ENCODE measurements at regions not wholly inside any gene's neighbourhood (a gene's known extent, or its start where the extent isn't known, plus 50 kb on each side); places are given as distances from the start of the nearest gene placed in this dataset.

GRCh38 chr3:187974871-187975271 lies 179.1 kb upstream of the LPP start:
- Histone ChIP-seq H3K36me3 (ENCODE audit: insufficient read depth, low read depth, low read length) (no peaks in the 10 kb centered on the region), H3K4me3 (ENCODE audit: low read length) (no peak overlapping the region), H3K4me1 (ENCODE audit: insufficient read depth, low read length) (no peaks in the 10 kb centered on the region), H3K9ac (ENCODE audit: low read depth, low read length) (no peak overlapping the region), H3K9me3 (ENCODE audit: insufficient read depth, low read depth, low read length) (no peaks in the 10 kb centered on the region), H3K27me3 (ENCODE audit: insufficient read depth, low read length) (no peaks in the 10 kb centered on the region), H3K27ac (ENCODE audit: low read length) (no peak overlapping the region)

GRCh38 chr3:187975561-187976364 lies 178.2 kb upstream of the LPP start:
- no peaks in the 10 kb centered on the region for H3K4me1 ChIP-seq (ENCODE audit: insufficient read depth, low read length)
- H3K9ac ChIP-seq (ENCODE audit: low read depth, low read length), result no peak overlapping the region
- H3K36me3 ChIP-seq (ENCODE audit: insufficient read depth, low read depth, low read length), result no peaks in the 10 kb centered on the region
- no peak overlapping the region for H3K27ac ChIP-seq (ENCODE audit: low read length)
- no peaks in the 10 kb centered on the region for H3K27me3 ChIP-seq (ENCODE audit: insufficient read depth, low read length)
- H3K4me3 ChIP-seq (ENCODE audit: low read length), result no peak overlapping the region
- no peaks in the 10 kb centered on the region for H3K9me3 ChIP-seq (ENCODE audit: insufficient read depth, low read depth, low read length)

- H3K27ac ChIP-seq (ENCODE audit: low read length), result no peak overlapping the region
- H3K9ac ChIP-seq (ENCODE audit: low read depth, low read length), result no peak overlapping the region
- H3K4me3 ChIP-seq (ENCODE audit: low read length), result no peak overlapping the region
- H3K36me3 ChIP-seq (ENCODE audit: insufficient read depth, low read depth, low read length), result no peaks in the 10 kb centered on the region
- H3K27me3 ChIP-seq (ENCODE audit: insufficient read depth, low read length), result no peaks in the 10 kb centered on the region
- no peaks in the 10 kb centered on the region for H3K4me1 ChIP-seq (ENCODE audit: insufficient read depth, low read length)
- H3K9me3 ChIP-seq (ENCODE audit: insufficient read depth, low read depth, low read length), result no peaks in the 10 kb centered on the region
Measured at GRCh38 chr3:187976365-187976900, 177.5 kb upstream of the LPP start.

GRCh38 chr3:187977659-187978058 lies 176.3 kb upstream of the LPP start:
- no peak overlapping the region for H3K27ac ChIP-seq (ENCODE audit: low read length)
- no peak overlapping the region for H3K4me3 ChIP-seq (ENCODE audit: low read length)
- H3K4me1 ChIP-seq (ENCODE audit: insufficient read depth, low read length), result no peaks in the 10 kb centered on the region
- no peak overlapping the region for H3K9ac ChIP-seq (ENCODE audit: low read depth, low read length)
- H3K36me3 ChIP-seq (ENCODE audit: insufficient read depth, low read depth, low read length), result no peaks in the 10 kb centered on the region
- no peaks in the 10 kb centered on the region for H3K27me3 ChIP-seq (ENCODE audit: insufficient read depth, low read length)
- no peaks in the 10 kb centered on the region for H3K9me3 ChIP-seq (ENCODE audit: insufficient read depth, low read depth, low read length)

- no peaks in the 10 kb centered on the region for H3K36me3 ChIP-seq (ENCODE audit: insufficient read depth, low read depth, low read length)
- no peak overlapping the region for H3K4me3 ChIP-seq (ENCODE audit: low read length)
- H3K27me3 ChIP-seq (ENCODE audit: insufficient read depth, low read length), result no peaks in the 10 kb centered on the region
- H3K4me1 ChIP-seq (ENCODE audit: insufficient read depth, low read length), result no peaks in the 10 kb centered on the region
- H3K9me3 ChIP-seq (ENCODE audit: insufficient read depth, low read depth, low read length), result no peaks in the 10 kb centered on the region
- H3K27ac ChIP-seq (ENCODE audit: low read length), result no peak overlapping the region
- H3K9ac ChIP-seq (ENCODE audit: low read depth, low read length), result no peak overlapping the region
Measured at GRCh38 chr3:187978433-187979011, 175.4 kb upstream of the LPP start.

GRCh38 chr3:187979564-187979963 lies 174.4 kb upstream of the LPP start:
- Histone ChIP-seq H3K27ac (ENCODE audit: low read length) (no peak overlapping the region), H3K27me3 (ENCODE audit: insufficient read depth, low read length) (no peaks in the 10 kb centered on the region), H3K9ac (ENCODE audit: low read depth, low read length) (no peak overlapping the region), H3K4me3 (ENCODE audit: low read length) (no peak overlapping the region), H3K36me3 (ENCODE audit: insufficient read depth, low read depth, low read length) (no peaks in the 10 kb centered on the region), H3K4me1 (ENCODE audit: insufficient read depth, low read length) (no peaks in the 10 kb centered on the region), H3K9me3 (ENCODE audit: insufficient read depth, low read depth, low read length) (no peaks in the 10 kb centered on the region)

- no peaks in the 10 kb centered on the region for H3K4me1 ChIP-seq (ENCODE audit: insufficient read depth, low read length)
- no peak overlapping the region for H3K9ac ChIP-seq (ENCODE audit: low read depth, low read length)
- no peak overlapping the region for H3K27ac ChIP-seq (ENCODE audit: low read length)
Measured at GRCh38 chr3:187980861-187981260, 173.1 kb upstream of the LPP start.

GRCh38 chr3:187982142-187982541 lies 171.8 kb upstream of the LPP start:
- H3K9ac ChIP-seq (ENCODE audit: low read depth, low read length), result no peak overlapping the region
- H3K4me3 ChIP-seq (ENCODE audit: low read length), result no peak overlapping the region
- H3K4me1 ChIP-seq (ENCODE audit: insufficient read depth, low read length), result no peaks in the 10 kb centered on the region
- no peaks in the 10 kb centered on the region for H3K36me3 ChIP-seq (ENCODE audit: insufficient read depth, low read depth, low read length)
- H3K27me3 ChIP-seq (ENCODE audit: insufficient read depth, low read length), result no peaks in the 10 kb centered on the region
- H3K9me3 ChIP-seq (ENCODE audit: insufficient read depth, low read depth, low read length), result no peaks in the 10 kb centered on the region
- H3K27ac ChIP-seq (ENCODE audit: low read length), result no peak overlapping the region

More at GRCh38 chr3:187980861-187981260, 173.1 kb upstream of the LPP start:
- H3K36me3 ChIP-seq (ENCODE audit: insufficient read depth, low read depth, low read length), result no peaks in the 10 kb centered on the region
- H3K27me3 ChIP-seq (ENCODE audit: insufficient read depth, low read length), result no peaks in the 10 kb centered on the region
- H3K4me3 ChIP-seq (ENCODE audit: low read length), result no peak overlapping the region
- H3K9me3 ChIP-seq (ENCODE audit: insufficient read depth, low read depth, low read length), result no peaks in the 10 kb centered on the region

- H3K9me3 ChIP-seq (ENCODE audit: insufficient read depth, low read depth, low read length), result no peaks in the 10 kb centered on the region
- no peaks in the 10 kb centered on the region for H3K27me3 ChIP-seq (ENCODE audit: insufficient read depth, low read length)
- no peaks in the 10 kb centered on the region for H3K36me3 ChIP-seq (ENCODE audit: insufficient read depth, low read depth, low read length)
- no peak overlapping the region for H3K27ac ChIP-seq (ENCODE audit: low read length)
- no peak overlapping the region for H3K9ac ChIP-seq (ENCODE audit: low read depth, low read length)
- no peaks in the 10 kb centered on the region for H3K4me1 ChIP-seq (ENCODE audit: insufficient read depth, low read length)
- H3K4me3 ChIP-seq (ENCODE audit: low read length), result no peak overlapping the region
Measured at GRCh38 chr3:187983484-187984124, 170.4 kb upstream of the LPP start.

- no peaks in the 10 kb centered on the region for H3K27me3 ChIP-seq (ENCODE audit: insufficient read depth, low read length)
- H3K4me3 ChIP-seq (ENCODE audit: low read length), result no peak overlapping the region
- no peaks in the 10 kb centered on the region for H3K9me3 ChIP-seq (ENCODE audit: insufficient read depth, low read depth, low read length)
- H3K9ac ChIP-seq (ENCODE audit: low read depth, low read length), result no peak overlapping the region
- no peaks in the 10 kb centered on the region for H3K36me3 ChIP-seq (ENCODE audit: insufficient read depth, low read depth, low read length)
- peaks cover 12% of the 10 kb centered on the region for H3K4me1 ChIP-seq (ENCODE audit: insufficient read depth, low read length)
- H3K27ac ChIP-seq (ENCODE audit: low read length), result no peak overlapping the region
Measured at GRCh38 chr3:187985647-187986046, 168.3 kb upstream of the LPP start.

GRCh38 chr3:187986514-187986934 lies 167.4 kb upstream of the LPP start:
- Histone ChIP-seq H3K27ac (ENCODE audit: low read length) (no peak overlapping the region), H3K4me3 (ENCODE audit: low read length) (no peak overlapping the region), H3K27me3 (ENCODE audit: insufficient read depth, low read length) (no peaks in the 10 kb centered on the region), H3K9me3 (ENCODE audit: insufficient read depth, low read depth, low read length) (no peaks in the 10 kb centered on the region), H3K36me3 (ENCODE audit: insufficient read depth, low read depth, low read length) (no peaks in the 10 kb centered on the region), H3K4me1 (ENCODE audit: insufficient read depth, low read length) (peaks cover 15% of the 10 kb centered on the region), H3K9ac (ENCODE audit: low read depth, low read length) (no peak overlapping the region)

GRCh38 chr3:187987187-187987586 lies 166.8 kb upstream of the LPP start:
- Histone ChIP-seq H3K36me3 (ENCODE audit: insufficient read depth, low read depth, low read length) (no peaks in the 10 kb centered on the region), H3K9ac (ENCODE audit: low read depth, low read length) (no peak overlapping the region), H3K4me3 (ENCODE audit: low read length) (no peak overlapping the region), H3K27me3 (ENCODE audit: insufficient read depth, low read length) (no peaks in the 10 kb centered on the region), H3K9me3 (ENCODE audit: insufficient read depth, low read depth, low read length) (no peaks in the 10 kb centered on the region), H3K4me1 (ENCODE audit: insufficient read depth, low read length) (peaks cover 15% of the 10 kb centered on the region), H3K27ac (ENCODE audit: low read length) (no peak overlapping the region)
